ENCODE measurements at regions not wholly inside any gene's neighbourhood (a gene's known extent, or its start where the extent isn't known, plus 50 kb on each side); places are given as distances from the start of the nearest gene placed in this dataset.
A peak's percentile ranks its signal among the peaks of the same experiment; 100 is the strongest.

DNA sequence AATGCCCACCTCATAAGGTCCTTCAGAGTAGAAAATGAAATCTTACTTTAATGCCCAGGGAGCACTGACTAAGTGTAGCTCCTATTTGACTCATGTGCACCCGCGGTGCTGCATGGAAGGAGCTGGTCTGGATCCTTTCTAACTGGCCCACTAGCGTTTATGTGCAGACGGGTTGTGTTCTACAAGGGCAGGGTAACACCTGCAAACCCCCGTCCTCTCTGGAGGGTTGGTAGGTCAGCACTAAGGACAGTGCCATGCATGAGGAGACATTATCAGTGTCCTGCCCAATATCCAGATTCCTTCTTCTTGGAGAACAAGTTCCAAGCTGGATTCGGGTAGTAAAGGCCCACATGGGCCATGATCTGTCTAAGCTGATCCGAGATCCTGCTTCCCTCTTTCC, 140.3 kb downstream of the ANKRD60 start:
- no peak for TF ChIP-seq CTCF (IDR thresholded peaks at IDR 0.05; ENCODE audit: insufficient read depth, low read depth, low read length)
- DNase-seq (ENCODE audit: low read depth), result no peak
- no peak overlapping the region for H3K4me3 ChIP-seq (ENCODE audit: low read depth, low read length)

- TF ChIP-seq CTCF (IDR thresholded peaks at IDR 0.05; ENCODE audit: insufficient read depth, low read depth, low read length), result no peak
- H3K4me3 ChIP-seq (ENCODE audit: low read depth, low read length), result no peak overlapping the region
- DNase-seq (ENCODE audit: low read depth), result no peak
Observed at GRCh38 chr20:58087562-58087858, 140.9 kb downstream of the ANKRD60 start.

- peak; percentile 33 for DNase-seq (ENCODE audit: low read depth)
- no peak overlapping the region for H3K4me3 ChIP-seq (ENCODE audit: low read depth, low read length)
- peak; percentile 94 for TF ChIP-seq CTCF (IDR thresholded peaks at IDR 0.05; ENCODE audit: insufficient read depth, low read depth, low read length)
Observed at GRCh38 chr20:58086763-58087561, 141.5 kb downstream of the ANKRD60 start.

GRCh38 chr20:58084966-58085365, 143.5 kb downstream of the ANKRD60 start:
- no peak overlapping the region for H3K4me3 ChIP-seq (ENCODE audit: low read depth, low read length)
- no peak for DNase-seq (ENCODE audit: low read depth)

GRCh38 chr20:58084566-58084965, 143.9 kb downstream of the ANKRD60 start:
- DNase-seq (ENCODE audit: low read depth), result no peak
- no peak for TF ChIP-seq CTCF (IDR thresholded peaks at IDR 0.05; ENCODE audit: insufficient read depth, low read depth, low read length)

More at GRCh38 chr20:58084966-58085365, 143.5 kb downstream of the ANKRD60 start:
- TF ChIP-seq CTCF (IDR thresholded peaks at IDR 0.05; ENCODE audit: insufficient read depth, low read depth, low read length), result no peak

GRCh38 chr20:58081846-58082245, 146.6 kb downstream of the ANKRD60 start:
- no peak for TF ChIP-seq CTCF (IDR thresholded peaks at IDR 0.05; ENCODE audit: insufficient read depth, low read depth, low read length)
- DNase-seq (ENCODE audit: low read depth), result peak; percentile 53
- H3K4me3 ChIP-seq (ENCODE audit: low read depth, low read length), result no peak overlapping the region

More at GRCh38 chr20:58084566-58084965, 143.9 kb downstream of the ANKRD60 start:
- no peak overlapping the region for H3K4me3 ChIP-seq (ENCODE audit: low read depth, low read length)
